Right lobe of liver (tissue), 6 donors: ENCODE measurements at regions not wholly inside any gene's neighbourhood (a gene's known extent, or its start where the extent isn't known, plus 50 kb on each side); places are given as distances from the start of the nearest gene placed in this dataset.

ENCODE experiments used
- ATAC-seq, 4 donors: fragments of 200-7000 bp; cut with Tn5 transposase; one replicate each; pipeline ENCODE4 v1.9.1; 2020; ENCODE audit warnings: mild to moderate bottlenecking in 4 of 4, moderate library complexity in 4 of 4
- DNase-seq, 3 donors: peaks; one replicate each; pipeline ENCODE4 v3.0.0-alpha.2; 2020
- H3K27ac ChIP-seq, 3 donors: fragments of 200-600 bp; one replicate each; pipeline ENCODE4 v1.8.0; 2022
- H3K27me3 ChIP-seq, 2 donors: fragments of 200-600 bp; one replicate each; pipeline ENCODE4 v1.8.0; 2022
- H3K36me3 ChIP-seq, 4 donors: fragments of 200-600 bp; sonication (generic) in 1 of 4; one replicate each; pipeline versions ENCODE4 v1.5.1 to v1.8.0; 2017 to 2022; ENCODE audit warnings: control low read depth in 1 of 4
- H3K4me1 ChIP-seq, 4 donors: fragments of 200-600 bp; sonication (generic) in 1 of 4; one replicate each; pipeline versions ENCODE4 v1.5.1 to v1.8.0; 2017 to 2022; ENCODE audit warnings: control low read depth in 1 of 4
- H3K4me3 ChIP-seq, 3 donors: fragments of 200-600 bp; one replicate each; pipeline ENCODE4 v1.8.0; 2022
- H3K9me3 ChIP-seq, 4 donors: fragments of 200-600 bp; sonication (generic) in 1 of 4; one replicate each; pipeline versions ENCODE4 v1.5.1 to v1.8.0; 2017 to 2022; ENCODE audit warnings: control low read depth in 1 of 4
- POLR2A ChIP-seq: fragments of 450-650 bp; IDR thresholded peaks from one replicate; pipeline ENCODE4 v1.6.1; 2017; ENCODE audit warnings: antibody characterized with exemption, mild to moderate bottlenecking
- WGBS: methylation state at CpG from one replicate; pipeline ENCODE4 v1.1.6; 2018; ENCODE audit warnings: low coverage, low lambda C conversion rate; ENCODE audit not compliant: insufficient coverage; ENCODE audit errors: missing lambda C conversion rate; 5-methylcytosine and 5-hydroxymethylcytosine counted together
- intact Hi-C, 2 donors: fragments of 100-400 bp; cut with DNase I; formaldehyde crosslinking; loops; one replicate each; pipeline versions ENCODE4 v1.11.2 to v1.14.1; 2022
- TF ChIP-seq, protein P1 (sequence below), 4 donors: fragments of 200-600 bp in 3 of 4; fragments of 450-650 bp in 1 of 4; IDR thresholded peaks; one replicate each; pipeline versions ENCODE4 v1.5.1 to v1.8.0; 2016 to 2022; ENCODE audit warnings: antibody characterized with exemption in 4 of 4, mild to moderate bottlenecking in 2 of 4
- donor health status: DM: no; HTN: yes; CAD: no.
- donor health status: DM: no; HTN: no; CAD: no.
- donor health status: DM: no; HTN: no; CAD: no.
- donor health status: DM: no; HTN: yes; CAD: no.
- donor health status: DM: no; HTN: yes; CAD: no.

DNA sequence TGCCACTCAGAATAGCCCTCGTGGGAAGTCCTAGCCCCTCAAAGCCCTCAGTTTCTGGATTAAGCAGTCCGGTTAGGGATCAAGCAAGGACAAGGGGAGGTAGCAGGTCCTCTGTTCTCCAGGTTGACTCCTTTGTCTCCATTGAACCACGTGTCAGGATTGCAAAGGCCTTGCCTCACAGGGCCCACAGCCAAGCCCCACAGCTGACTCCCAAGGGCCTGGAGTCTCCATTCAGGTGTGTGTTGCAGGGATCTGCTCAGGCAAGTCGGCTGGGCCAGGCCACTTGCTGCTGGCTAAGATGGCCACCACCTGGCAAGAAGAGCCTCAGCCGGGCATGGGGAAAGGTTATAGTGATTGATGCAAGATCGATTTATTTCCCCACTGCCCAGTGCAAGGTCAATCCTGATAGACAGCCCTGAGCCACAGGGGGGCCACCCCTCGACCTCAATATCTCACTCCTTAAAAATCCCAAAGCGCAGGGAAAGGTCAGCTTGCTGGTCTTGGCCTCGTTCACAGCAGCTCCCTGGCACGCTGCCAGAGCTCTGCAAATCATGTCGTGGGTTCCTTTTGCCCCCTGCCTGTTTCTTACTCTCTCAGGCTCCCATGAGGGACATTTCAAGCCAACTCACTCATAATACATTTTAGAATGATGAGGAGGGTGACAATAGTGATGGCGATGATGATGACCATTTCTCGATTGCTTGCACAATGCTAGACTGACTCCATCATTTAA, 75.9 kb downstream of the EDN3 start:
- TF ChIP-seq, protein P1, sequence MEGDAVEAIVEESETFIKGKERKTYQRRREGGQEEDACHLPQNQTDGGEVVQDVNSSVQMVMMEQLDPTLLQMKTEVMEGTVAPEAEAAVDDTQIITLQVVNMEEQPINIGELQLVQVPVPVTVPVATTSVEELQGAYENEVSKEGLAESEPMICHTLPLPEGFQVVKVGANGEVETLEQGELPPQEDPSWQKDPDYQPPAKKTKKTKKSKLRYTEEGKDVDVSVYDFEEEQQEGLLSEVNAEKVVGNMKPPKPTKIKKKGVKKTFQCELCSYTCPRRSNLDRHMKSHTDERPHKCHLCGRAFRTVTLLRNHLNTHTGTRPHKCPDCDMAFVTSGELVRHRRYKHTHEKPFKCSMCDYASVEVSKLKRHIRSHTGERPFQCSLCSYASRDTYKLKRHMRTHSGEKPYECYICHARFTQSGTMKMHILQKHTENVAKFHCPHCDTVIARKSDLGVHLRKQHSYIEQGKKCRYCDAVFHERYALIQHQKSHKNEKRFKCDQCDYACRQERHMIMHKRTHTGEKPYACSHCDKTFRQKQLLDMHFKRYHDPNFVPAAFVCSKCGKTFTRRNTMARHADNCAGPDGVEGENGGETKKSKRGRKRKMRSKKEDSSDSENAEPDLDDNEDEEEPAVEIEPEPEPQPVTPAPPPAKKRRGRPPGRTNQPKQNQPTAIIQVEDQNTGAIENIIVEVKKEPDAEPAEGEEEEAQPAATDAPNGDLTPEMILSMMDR (IDR thresholded peaks at IDR 0.05): no peak
- TF ChIP-seq POLR2A: no peak
- no peak overlapping the region for H3K4me3 ChIP-seq
- no peaks in the 10 kb centered on the region for H3K9me3 ChIP-seq
- DNase-seq (no peak), ATAC-seq (no peak)
- no peaks in the 10 kb centered on the region for H3K4me1 ChIP-seq
- no peaks in the 10 kb centered on the region for H3K27me3 ChIP-seq
- intact Hi-C loops: no loop called here
- 46% methylated on average over 9 of the region's 13 CpGs for WGBS
- no peak overlapping the region for H3K27ac ChIP-seq
- H3K36me3 ChIP-seq: no peaks in the 10 kb centered on the region

DNA sequence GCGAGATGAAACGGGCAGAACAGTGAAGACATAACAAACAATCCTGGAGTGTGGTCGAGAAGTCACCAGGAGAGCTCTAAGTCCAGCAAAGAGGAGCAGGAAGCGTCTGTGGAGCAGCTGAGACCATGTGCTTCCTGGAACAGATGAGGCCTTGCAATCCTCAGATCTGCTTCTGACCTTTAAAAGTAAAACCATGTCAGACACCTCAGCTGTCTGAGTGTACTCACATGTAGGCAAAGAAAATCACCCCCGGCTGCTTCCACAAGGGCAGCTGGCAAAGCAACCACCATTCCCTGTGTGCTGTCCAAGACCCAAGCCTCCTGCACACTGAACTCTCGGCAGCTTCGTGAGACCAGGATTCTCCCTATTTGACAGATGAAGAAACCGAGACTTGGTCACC, 76.6 kb downstream of the EDN3 start:
- TF ChIP-seq, protein P1 (IDR thresholded peaks at IDR 0.05): no peak
- H3K4me1 ChIP-seq: no peaks in the 10 kb centered on the region
- 33% methylated on average over 4 of the region's 8 CpGs for WGBS
- DNase-seq: no peak
- H3K27me3 ChIP-seq: no peaks in the 10 kb centered on the region
- no peak for ATAC-seq
- no peaks in the 10 kb centered on the region for H3K9me3 ChIP-seq
- no peak overlapping the region for H3K27ac ChIP-seq
- no peaks in the 10 kb centered on the region for H3K36me3 ChIP-seq
- intact Hi-C loops: no loop called here
- no peak overlapping the region for H3K4me3 ChIP-seq

DNA sequence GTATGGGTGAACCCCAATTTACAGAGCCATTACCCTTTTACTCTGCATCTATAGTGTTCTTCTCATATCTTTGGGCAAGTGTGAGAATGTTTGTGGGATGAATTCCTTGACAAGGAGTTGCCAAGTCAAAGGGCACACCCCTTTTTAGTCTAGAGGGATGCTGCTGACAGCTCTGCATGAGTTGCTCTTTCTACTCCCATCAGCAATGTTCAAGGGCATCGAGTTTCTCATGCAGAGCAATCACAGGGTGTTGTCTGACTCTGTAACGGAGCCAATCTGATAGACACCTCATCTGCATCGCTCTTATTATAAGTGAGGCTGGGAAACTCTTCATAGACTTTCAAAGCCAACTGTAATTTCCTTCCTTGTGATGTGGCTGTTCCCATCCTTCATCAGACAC, 77.4 kb downstream of the EDN3 start:
- H3K4me1 ChIP-seq: no peaks in the 10 kb centered on the region
- no peak for ATAC-seq
- intact Hi-C loops: no loop called here

DNA sequence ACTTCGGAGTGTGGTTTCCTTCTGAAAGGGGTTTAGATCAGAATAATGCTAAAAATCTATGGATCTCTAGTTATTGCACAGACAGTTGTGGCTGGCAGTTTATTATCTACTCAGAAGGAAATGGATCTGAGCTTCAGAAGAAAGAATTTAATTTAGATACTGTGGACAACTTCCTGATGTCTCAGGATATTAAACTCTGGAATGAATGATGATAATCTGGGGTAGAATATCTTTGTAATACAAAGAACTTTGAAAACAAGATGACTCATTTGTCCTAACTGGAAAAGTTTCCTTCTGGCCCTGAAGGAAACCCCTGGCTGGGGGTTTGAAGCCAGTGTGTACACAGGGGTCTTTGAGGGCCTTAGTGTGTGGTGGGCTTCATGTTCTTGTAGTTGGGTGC, 78.0 kb downstream of the EDN3 start:
- no peaks in the 10 kb centered on the region for H3K27me3 ChIP-seq
- DNase-seq: no peak
- ATAC-seq: no peak
- no peaks in the 10 kb centered on the region for H3K9me3 ChIP-seq
- no peak overlapping the region for H3K27ac ChIP-seq
- intact Hi-C loops: no loop called here
- no peaks in the 10 kb centered on the region for H3K36me3 ChIP-seq
- no peak overlapping the region for H3K4me3 ChIP-seq
- no peaks in the 10 kb centered on the region for H3K4me1 ChIP-seq
- WGBS: 45% methylated on average over 1 of the region's 1 CpG
- no peak for TF ChIP-seq POLR2A
- TF ChIP-seq, protein P1 (IDR thresholded peaks at IDR 0.05): no peak

More for the DNA sequence above, 77.4 kb downstream of the EDN3 start:
- Histone ChIP-seq H3K4me3 (no peak overlapping the region), H3K9me3 (no peaks in the 10 kb centered on the region), H3K27ac (no peak overlapping the region), H3K36me3 (no peaks in the 10 kb centered on the region), H3K27me3 (no peaks in the 10 kb centered on the region)
- DNase-seq: no peak
- no peak for TF ChIP-seq POLR2A
- TF ChIP-seq, protein P1 (IDR thresholded peaks at IDR 0.05): no peak
- WGBS: 43% methylated on average over 2 of the region's 3 CpGs
